ENCODE measurements at regions not wholly inside any gene's neighbourhood (a gene's known extent, or its start where the extent isn't known, plus 50 kb on each side); places are given as distances from the start of the nearest gene placed in this dataset.
"Not testable (repeated sequence)": the region's sequence is repeated elsewhere in the genome, so short reads cannot be mapped to it uniquely, and the experiment has no call there.

GRCh38 chr17:74117087-74117698 is 86.3 kb upstream of the RPL38 start:
- no peaks in the 10 kb centered on the region for H3K9me3 Mint-ChIP-seq
- H3K27ac Mint-ChIP-seq: no peak overlapping the region
- no peaks in the 10 kb centered on the region for H3K4me1 Mint-ChIP-seq (ENCODE audit: low read depth)
- H3K27me3 Mint-ChIP-seq (ENCODE audit: low read depth): peaks cover 1% of the 10 kb centered on the region
- H3K36me3 Mint-ChIP-seq (ENCODE audit: low read depth): no peaks in the 10 kb centered on the region
- no peak overlapping the region for H3K4me3 Mint-ChIP-seq

- H3K27me3 Mint-ChIP-seq (ENCODE audit: low read depth): peaks cover 5% of the 10 kb centered on the region
- no peaks in the 10 kb centered on the region for H3K4me1 Mint-ChIP-seq (ENCODE audit: low read depth)
- no peak overlapping the region for H3K4me3 Mint-ChIP-seq
- no peak overlapping the region for H3K27ac Mint-ChIP-seq
- no peaks in the 10 kb centered on the region for H3K36me3 Mint-ChIP-seq (ENCODE audit: low read depth)
- H3K9me3 Mint-ChIP-seq: no peaks in the 10 kb centered on the region
Observed at GRCh38 chr17:74117999-74118421, 85.5 kb upstream of the RPL38 start.

- no peak overlapping the region for H3K4me3 Mint-ChIP-seq
- peaks cover 5% of the 10 kb centered on the region for H3K27me3 Mint-ChIP-seq (ENCODE audit: low read depth)
- no peaks in the 10 kb centered on the region for H3K9me3 Mint-ChIP-seq
Observed at GRCh38 chr17:74118504-74118903, 85.0 kb upstream of the RPL38 start.

GRCh38 chr17:74119049-74119580 is 84.4 kb upstream of the RPL38 start:
- H3K4me3 Mint-ChIP-seq: no peak overlapping the region
- no peaks in the 10 kb centered on the region for H3K36me3 Mint-ChIP-seq (ENCODE audit: low read depth)
- H3K27me3 Mint-ChIP-seq (ENCODE audit: low read depth): peaks cover 5% of the 10 kb centered on the region
- no peaks in the 10 kb centered on the region for H3K4me1 Mint-ChIP-seq (ENCODE audit: low read depth)
- H3K9me3 Mint-ChIP-seq: no peaks in the 10 kb centered on the region
- no peak overlapping the region for H3K27ac Mint-ChIP-seq

More at GRCh38 chr17:74118504-74118903, 85.0 kb upstream of the RPL38 start:
- no peaks in the 10 kb centered on the region for H3K36me3 Mint-ChIP-seq (ENCODE audit: low read depth)
- H3K27ac Mint-ChIP-seq: no peak overlapping the region
- no peaks in the 10 kb centered on the region for H3K4me1 Mint-ChIP-seq (ENCODE audit: low read depth)

- no peak overlapping the region for H3K4me3 Mint-ChIP-seq
- H3K9me3 Mint-ChIP-seq: no peaks in the 10 kb centered on the region
- H3K4me1 Mint-ChIP-seq (ENCODE audit: low read depth): no peaks in the 10 kb centered on the region
- peaks cover 7% of the 10 kb centered on the region for H3K27me3 Mint-ChIP-seq (ENCODE audit: low read depth)
- no peak overlapping the region for H3K27ac Mint-ChIP-seq
- H3K36me3 Mint-ChIP-seq (ENCODE audit: low read depth): no peaks in the 10 kb centered on the region
Observed at GRCh38 chr17:74119965-74120364, 83.5 kb upstream of the RPL38 start.

GRCh38 chr17:74123350-74123749 is 80.1 kb upstream of the RPL38 start:
- Mint-ChIP-seq H3K4me3 (no peak overlapping the region), H3K4me1 (ENCODE audit: low read depth) (no peaks in the 10 kb centered on the region), H3K27ac (no peak overlapping the region), H3K9me3 (no peaks in the 10 kb centered on the region), H3K36me3 (ENCODE audit: low read depth) (no peaks in the 10 kb centered on the region), H3K27me3 (ENCODE audit: low read depth) (peaks cover 8% of the 10 kb centered on the region)

- peaks cover 8% of the 10 kb centered on the region for H3K27me3 Mint-ChIP-seq (ENCODE audit: low read depth)
- no peak overlapping the region for H3K27ac Mint-ChIP-seq
- H3K4me1 Mint-ChIP-seq (ENCODE audit: low read depth): no peaks in the 10 kb centered on the region
- no peaks in the 10 kb centered on the region for H3K9me3 Mint-ChIP-seq
- H3K36me3 Mint-ChIP-seq (ENCODE audit: low read depth): no peaks in the 10 kb centered on the region
- no peak overlapping the region for H3K4me3 Mint-ChIP-seq
Observed at GRCh38 chr17:74123866-74124444, 79.5 kb upstream of the RPL38 start.

GRCh38 chr17:74125156-74125555 is 78.3 kb upstream of the RPL38 start:
- Mint-ChIP-seq H3K4me1 (ENCODE audit: low read depth) (no peaks in the 10 kb centered on the region), H3K9me3 (no peaks in the 10 kb centered on the region), H3K27ac (no peak overlapping the region), H3K4me3 (no peak overlapping the region), H3K27me3 (ENCODE audit: low read depth) (peaks cover 8% of the 10 kb centered on the region), H3K36me3 (ENCODE audit: low read depth) (no peaks in the 10 kb centered on the region)

- Mint-ChIP-seq H3K4me1 (ENCODE audit: low read depth) (no peaks in the 10 kb centered on the region), H3K27ac (no peak overlapping the region), H3K9me3 (no peaks in the 10 kb centered on the region), H3K27me3 (ENCODE audit: low read depth) (peaks cover 8% of the 10 kb centered on the region), H3K4me3 (no peak overlapping the region), H3K36me3 (ENCODE audit: low read depth) (no peaks in the 10 kb centered on the region)
Observed at GRCh38 chr17:74126179-74126900, 77.1 kb upstream of the RPL38 start.

- Mint-ChIP-seq H3K36me3 (ENCODE audit: low read depth) (no peaks in the 10 kb centered on the region), H3K27ac (no peak overlapping the region), H3K9me3 (no peaks in the 10 kb centered on the region), H3K4me1 (ENCODE audit: low read depth) (no peaks in the 10 kb centered on the region), H3K4me3 (no peak overlapping the region), H3K27me3 (ENCODE audit: low read depth) (peaks cover 8% of the 10 kb centered on the region)
Observed at GRCh38 chr17:74126959-74127358, 76.5 kb upstream of the RPL38 start.

- H3K27ac Mint-ChIP-seq: no peak overlapping the region
- H3K4me3 Mint-ChIP-seq: no peak overlapping the region
- H3K36me3 Mint-ChIP-seq (ENCODE audit: low read depth): no peaks in the 10 kb centered on the region
- H3K4me1 Mint-ChIP-seq (ENCODE audit: low read depth): no peaks in the 10 kb centered on the region
- peaks cover 3% of the 10 kb centered on the region for H3K27me3 Mint-ChIP-seq (ENCODE audit: low read depth)
- H3K9me3 Mint-ChIP-seq: no peaks in the 10 kb centered on the region
Observed at GRCh38 chr17:74128456-74129211, 74.8 kb upstream of the RPL38 start.

GRCh38 chr17:74129800-74130199 is 73.7 kb upstream of the RPL38 start:
- not testable (repeated sequence) for H3K27ac Mint-ChIP-seq; H3K4me3 Mint-ChIP-seq; H3K9me3 Mint-ChIP-seq; H3K36me3 Mint-ChIP-seq (ENCODE audit: low read depth); H3K27me3 Mint-ChIP-seq (ENCODE audit: low read depth); H3K4me1 Mint-ChIP-seq (ENCODE audit: low read depth)

- Mint-ChIP-seq H3K9me3 (no peaks in the 10 kb centered on the region), H3K4me3 (no peak overlapping the region), H3K27ac (no peak overlapping the region), H3K27me3 (ENCODE audit: low read depth) (no peaks in the 10 kb centered on the region), H3K4me1 (ENCODE audit: low read depth) (no peaks in the 10 kb centered on the region), H3K36me3 (ENCODE audit: low read depth) (no peaks in the 10 kb centered on the region)
Observed at GRCh38 chr17:74130276-74130675, 73.2 kb upstream of the RPL38 start.

GRCh38 chr17:74130841-74131240 is 72.6 kb upstream of the RPL38 start:
- Mint-ChIP-seq H3K4me3 (no peak overlapping the region), H3K36me3 (ENCODE audit: low read depth) (no peaks in the 10 kb centered on the region), H3K9me3 (no peaks in the 10 kb centered on the region), H3K27me3 (ENCODE audit: low read depth) (no peaks in the 10 kb centered on the region), H3K27ac (no peak overlapping the region), H3K4me1 (ENCODE audit: low read depth) (no peaks in the 10 kb centered on the region)
